HG02973 (cell line): ENCODE measurements at regions not wholly inside any gene's neighbourhood (a gene's known extent, or its start where the extent isn't known, plus 50 kb on each side); places are given as distances from the start of the nearest gene placed in this dataset.
"Not testable (repeated sequence)": the region's sequence is repeated elsewhere in the genome, so short reads cannot be mapped to it uniquely, and the experiment has no call there.

Experiments
- ATAC-seq: cut with Tn5 transposase; IDR thresholded peaks from one replicate; pipeline ENCODE4 v1.9.1; 2021; ENCODE audit warnings: moderate library complexity; ENCODE audit not compliant: unreplicated experiment

DNA sequence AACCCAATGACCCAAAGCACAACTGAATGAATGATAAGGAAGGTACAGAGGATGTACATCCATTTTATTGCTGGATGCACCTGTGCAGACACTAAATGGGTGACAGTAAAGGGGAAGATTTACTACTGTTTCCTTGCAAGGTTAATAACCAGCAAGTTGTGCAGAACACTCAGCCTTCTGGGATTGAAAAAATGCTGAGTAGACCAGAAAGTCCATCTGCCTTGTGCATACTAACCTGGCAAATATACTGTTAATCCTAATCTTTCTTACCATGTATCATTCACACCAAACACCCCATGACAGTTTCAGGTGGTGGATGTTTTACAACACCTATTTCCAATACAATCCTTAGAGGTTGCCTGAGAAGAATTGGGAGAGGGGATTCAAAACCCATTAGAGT is 814.1 kb upstream of the NRXN1 start:
- no peak for ATAC-seq

DNA sequence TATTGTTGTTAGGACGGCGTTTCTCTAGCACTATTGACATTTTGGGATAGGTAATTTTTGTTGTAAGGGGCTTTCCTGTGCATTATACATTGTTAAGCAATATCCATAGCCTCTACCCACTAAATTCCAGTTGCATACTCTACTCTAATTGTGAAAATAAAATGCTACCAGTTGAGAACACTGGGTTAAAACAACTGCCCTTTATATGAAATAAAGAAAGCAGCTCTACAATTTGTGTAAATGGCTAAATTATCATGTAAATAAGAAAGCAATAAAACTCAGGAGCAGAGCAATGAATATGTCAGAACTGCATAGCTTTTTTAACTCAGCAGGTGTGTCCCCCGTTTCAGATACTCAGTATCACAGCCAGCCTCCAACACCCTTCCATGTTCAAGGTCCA is 812.7 kb upstream of the NRXN1 start:
- ATAC-seq: no peak

DNA sequence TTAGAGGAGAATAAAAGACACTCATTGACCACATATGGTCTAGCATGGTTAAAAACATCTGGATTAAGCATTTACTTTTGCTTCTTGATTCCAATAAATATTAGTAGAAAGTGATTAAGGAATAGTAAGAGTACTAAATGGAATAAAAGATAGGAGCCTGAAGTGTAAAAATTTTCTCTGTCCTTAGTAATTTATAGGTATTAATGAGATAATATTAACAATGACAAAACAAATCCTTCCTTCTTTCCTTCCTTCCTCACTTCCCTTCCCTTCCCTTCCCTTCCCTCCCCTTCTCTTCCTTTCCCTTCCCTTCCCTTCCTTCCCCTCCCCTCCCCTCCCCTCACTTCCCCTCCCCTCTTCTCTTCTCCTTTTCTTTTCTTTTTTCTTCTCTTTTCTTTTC is 797.5 kb upstream of the NRXN1 start:
- ATAC-seq: no peak

DNA sequence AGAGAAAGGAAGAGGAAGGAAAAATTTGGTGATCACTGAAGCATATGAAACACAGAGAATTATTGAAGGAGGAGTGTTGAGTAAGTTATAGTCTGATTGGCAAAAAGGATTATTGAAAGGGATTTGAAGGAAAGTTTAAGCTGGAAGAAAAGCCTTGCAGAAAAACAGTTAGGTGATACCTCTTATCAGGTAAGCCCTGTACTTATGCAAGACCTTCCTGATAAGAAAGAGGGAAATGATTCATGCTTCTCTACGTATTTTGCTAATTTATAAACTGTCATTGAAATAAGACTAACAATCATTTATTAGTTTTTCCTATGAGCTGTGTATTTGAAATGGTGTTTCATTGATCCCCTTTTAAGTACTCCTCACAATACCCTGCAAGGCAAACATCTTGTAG is 793.9 kb upstream of the NRXN1 start:
- no peak for ATAC-seq

DNA sequence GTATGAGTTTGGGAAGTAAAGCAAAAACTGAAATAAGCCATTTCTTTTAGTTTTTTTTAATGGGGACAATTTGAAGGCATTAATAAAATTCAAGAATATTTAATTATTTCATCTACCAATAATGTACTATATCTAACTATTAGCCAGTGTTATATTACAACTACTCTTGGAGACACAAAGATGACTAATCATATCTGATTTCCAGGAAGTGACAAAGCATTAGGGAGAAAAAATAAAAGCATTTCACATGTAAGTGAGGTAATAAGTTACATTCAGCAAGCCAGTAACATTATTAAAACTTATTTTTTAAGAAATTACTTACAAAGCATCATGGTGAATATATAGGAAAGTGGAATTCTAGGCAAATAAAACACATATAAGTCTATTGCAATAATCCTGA is 781.3 kb upstream of the NRXN1 start:
- ATAC-seq: no peak

- ATAC-seq: no peak
Observed at GRCh38 chr2:51812138-51812866, 780.4 kb upstream of the NRXN1 start.

DNA sequence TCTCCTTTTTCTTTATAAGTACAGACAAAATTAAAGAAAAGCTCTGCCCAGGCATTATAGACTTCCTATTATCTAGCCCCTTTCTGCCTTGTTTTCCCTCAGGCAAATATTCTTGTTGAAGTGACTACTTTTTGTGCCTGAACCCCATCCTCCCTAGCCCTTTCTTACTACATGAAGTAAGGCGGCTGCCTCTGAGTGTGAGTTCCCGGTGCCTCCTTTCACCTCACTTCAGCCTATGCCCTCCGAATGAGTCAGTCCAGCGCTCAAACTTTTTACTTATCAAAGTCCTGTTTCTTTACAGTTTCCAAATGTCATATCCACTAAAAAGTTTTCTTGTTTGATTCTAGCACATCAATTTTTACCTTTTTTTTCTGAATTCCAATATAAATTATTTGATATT is 778.3 kb upstream of the NRXN1 start:
- ATAC-seq: no peak

DNA sequence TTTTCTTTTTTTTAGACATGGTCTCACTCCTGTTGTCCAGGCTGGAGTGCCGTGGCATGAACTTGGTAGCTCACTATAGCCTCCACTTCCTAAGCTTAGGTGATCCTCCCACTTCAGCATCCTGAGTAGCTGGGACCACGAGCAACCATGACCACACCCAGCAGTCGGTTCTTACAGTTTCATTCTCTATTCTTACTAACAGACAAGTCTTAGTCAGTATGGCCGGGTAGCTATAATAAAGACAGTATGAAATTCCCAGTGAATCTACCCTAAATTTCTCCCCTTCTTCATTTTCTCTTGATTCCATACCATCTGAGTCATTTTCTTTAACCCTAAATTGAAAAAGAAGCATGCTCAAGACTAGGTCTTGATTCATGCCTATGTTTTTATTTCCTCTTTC is 775.3 kb upstream of the NRXN1 start:
- no peak for ATAC-seq

DNA sequence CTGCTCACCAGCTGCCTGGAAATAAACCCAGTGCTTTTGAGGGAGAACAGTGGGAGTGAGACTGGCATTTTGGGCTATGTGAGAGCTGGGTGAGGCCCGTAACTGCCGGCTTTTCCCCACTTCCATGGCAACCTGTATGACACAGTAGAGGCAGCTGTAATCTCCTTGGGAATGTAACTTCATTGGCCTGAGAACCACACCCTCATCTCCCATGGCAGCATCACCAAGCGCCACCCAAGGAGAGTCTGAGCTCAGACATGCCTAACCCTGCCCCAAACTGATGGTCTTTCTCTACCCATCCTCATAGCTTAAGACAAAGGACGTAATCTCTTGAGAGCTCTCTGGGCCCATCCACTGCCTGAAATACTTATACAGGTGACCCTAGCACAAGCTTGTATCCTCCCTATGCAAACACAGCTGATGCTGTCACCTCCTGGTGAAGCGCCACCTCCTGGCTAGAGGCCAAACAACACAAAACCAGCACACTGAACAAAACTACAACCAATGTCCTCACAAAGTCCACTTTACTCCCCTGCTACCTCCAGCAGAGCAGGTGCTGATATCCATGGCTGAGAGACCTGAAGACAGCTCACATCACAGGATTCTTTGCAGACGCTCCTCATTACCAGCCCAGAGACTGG is 763.4 kb upstream of the NRXN1 start:
- ATAC-seq: no peak

- no peak for ATAC-seq
Observed at GRCh38 chr2:51791496-51791895, 759.6 kb upstream of the NRXN1 start.

DNA sequence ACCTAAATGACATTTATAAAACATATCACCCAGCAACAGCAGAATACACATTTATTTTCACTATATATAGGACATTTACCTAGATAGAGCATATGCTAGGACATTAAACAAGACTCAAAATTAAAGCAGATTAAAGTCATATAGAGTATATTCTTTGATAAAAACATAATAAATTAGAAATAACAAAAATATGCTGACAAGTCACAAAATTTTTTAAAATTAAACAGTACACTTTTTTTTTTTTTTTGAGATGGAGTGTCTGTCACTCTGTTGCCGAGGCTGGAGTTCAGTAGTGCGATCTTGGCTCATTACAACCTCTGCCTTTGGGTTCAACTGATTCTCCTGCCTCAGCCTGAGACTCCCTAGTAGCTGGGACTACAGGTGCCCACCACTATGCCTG is 758.9 kb upstream of the NRXN1 start:
- ATAC-seq: no peak

DNA sequence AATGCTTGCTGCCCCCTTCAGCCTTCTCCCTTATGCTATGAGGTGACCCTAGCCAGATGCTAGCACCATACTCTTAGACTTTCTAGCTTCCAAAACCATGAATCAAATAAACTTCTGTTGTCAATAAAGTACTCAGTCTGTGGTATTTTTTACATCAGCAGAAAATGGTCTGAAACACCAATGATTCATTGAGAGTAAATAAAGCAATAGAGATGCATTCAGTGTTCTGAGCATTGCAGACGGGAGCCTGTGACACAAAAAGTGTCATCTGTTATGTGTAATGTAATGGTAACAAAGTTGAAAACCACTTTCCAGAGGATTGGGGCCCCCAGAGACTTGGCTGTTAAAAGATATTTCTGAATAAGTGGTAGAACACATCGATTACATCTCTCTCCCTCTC is 758.0 kb upstream of the NRXN1 start:
- no peak for ATAC-seq

DNA sequence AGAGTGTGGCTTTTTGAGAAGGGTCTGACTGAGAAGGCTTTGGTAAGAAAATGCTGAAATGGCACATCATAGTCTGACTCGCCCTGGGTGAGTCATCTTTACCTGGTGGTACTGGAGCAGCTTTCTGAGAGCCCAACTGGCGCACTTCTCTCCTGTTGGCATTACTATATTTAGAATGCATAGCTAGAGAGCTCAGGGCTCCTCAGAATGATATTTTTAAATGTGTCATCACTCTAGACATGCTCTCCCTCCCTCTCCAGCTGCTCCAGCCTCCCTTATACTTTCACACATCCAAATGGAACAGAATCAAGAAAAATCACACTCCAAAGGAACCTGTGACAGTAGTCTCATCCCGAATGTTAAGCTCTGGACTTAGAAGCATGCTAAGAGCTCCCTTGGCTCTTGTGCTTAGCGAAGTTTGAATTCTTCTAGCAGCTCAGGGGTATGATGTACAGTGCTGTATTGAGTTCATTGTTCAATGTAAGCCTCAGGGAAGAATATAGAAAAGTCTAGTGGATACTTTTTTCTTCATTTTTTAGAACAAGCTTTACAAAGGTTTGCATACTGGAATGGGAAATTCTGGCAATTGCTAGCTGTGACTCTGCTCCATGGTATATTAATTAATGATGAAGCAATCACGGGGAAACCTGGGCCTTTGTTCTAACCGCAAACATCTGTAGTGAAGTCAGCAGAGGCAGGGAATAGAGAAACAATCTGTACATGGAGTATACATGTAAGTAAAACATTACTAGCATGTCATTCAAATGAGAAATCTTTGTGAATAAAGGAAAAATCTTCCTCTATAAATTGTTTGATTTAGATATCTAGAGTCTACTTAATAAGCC is 751.2 kb upstream of the NRXN1 start:
- no peak for ATAC-seq

- ATAC-seq: no peak
Observed at GRCh38 chr2:51781691-51782090, 749.8 kb upstream of the NRXN1 start.

DNA sequence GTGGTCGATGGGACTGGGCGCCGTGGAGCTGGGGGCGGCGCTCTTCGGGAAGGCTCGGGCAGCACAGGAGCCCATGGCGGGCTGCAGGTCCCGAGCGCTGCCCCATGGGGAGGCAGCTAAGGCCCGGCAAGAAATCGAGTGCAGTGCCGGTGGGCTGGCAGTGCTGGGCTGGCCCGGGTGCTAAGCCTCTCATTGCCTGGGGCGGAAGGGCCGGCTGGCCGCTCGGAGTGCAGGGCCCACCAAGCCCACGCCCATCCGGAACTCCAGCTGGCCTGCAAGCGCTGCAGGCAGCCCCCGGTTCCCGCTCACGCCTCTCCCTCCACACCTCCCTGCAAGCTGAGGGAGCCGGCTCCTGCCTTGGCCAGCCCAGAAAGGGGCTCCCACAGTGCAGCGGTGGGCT is 748.4 kb upstream of the NRXN1 start:
- ATAC-seq: no peak

DNA sequence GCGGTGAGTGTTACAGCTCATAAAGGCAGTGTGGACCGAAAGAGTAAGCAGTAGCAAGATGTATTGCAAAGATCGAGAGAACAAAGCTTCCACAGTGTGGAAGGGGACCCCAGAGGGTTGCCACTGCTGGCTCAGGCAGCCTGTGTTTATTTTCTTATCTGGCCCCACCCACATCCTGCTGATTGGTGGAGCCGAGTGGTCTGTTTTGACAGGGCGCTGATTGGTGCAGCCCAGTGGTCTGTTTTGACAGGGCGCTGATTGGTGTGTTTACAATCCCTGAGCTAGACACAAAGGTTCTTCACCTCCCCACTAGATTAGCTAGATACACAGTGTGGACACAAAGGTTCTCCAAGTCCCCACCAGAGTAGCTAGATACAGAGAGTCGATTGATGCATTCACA is 747.8 kb upstream of the NRXN1 start:
- not testable (repeated sequence) for ATAC-seq

DNA sequence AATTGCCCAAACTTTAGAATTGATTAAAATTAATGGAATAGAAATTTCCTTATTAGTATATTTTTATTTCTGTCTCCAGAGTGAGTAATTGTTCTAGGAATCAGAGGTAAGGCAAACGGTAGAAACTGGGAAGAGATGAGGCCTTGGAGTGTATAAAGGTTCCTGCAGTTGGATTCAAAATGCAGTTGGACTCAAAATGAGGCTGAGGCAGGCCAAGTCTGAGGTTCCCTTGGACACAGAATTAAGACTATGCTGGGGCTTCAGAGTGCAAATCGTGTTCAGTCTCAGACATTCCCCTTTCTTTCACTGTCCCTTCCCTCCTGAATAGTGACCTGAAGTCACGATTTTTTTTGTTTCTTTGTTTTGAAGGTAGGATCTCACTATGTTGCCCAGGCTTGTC is 746.9 kb upstream of the NRXN1 start:
- ATAC-seq: no peak

- not testable (repeated sequence) for ATAC-seq
Observed at GRCh38 chr2:51774606-51775005, 742.7 kb upstream of the NRXN1 start.

GRCh38 chr2:51760441-51760840 is 728.5 kb upstream of the NRXN1 start:
- no peak for ATAC-seq

DNA sequence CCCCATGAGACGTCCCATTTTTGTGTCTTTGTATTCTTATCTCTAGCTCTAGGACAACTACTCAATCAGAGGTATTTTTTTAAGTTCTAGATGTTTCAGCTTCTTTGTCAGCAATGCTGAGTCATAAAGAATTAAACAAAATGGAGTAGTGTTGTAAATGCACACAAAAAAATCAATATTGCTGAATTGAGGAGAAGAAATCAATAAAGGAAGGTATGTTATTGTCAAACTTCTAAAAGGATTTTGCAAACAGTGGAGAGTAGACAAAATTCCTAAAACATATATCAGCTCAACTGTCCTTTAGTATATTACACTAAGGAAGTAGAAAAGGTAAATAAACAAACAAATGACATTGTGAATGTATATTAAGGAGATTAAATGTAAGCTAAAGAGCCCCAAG is 726.1 kb upstream of the NRXN1 start:
- ATAC-seq: no peak

GRCh38 chr2:51734115-51734514 is 702.2 kb upstream of the NRXN1 start:
- no peak for ATAC-seq

GRCh38 chr2:51723691-51724090 is 691.8 kb upstream of the NRXN1 start:
- ATAC-seq: no peak
